ENCODE measurements at regions not wholly inside any gene's neighbourhood (a gene's known extent, or its start where the extent isn't known, plus 50 kb on each side); places are given as distances from the start of the nearest gene placed in this dataset.

GRCh38 chr7:85356916-85357315 is 170.1 kb upstream of the SEMA3D start:
- Mint-ChIP-seq H3K36me3 (ENCODE audit: low read depth) (no peaks in the 10 kb centered on the region), H3K27me3 (ENCODE audit: low read depth) (no peaks in the 10 kb centered on the region), H3K9me3 (ENCODE audit: low read depth) (peaks cover 3% of the 10 kb centered on the region), H3K27ac (ENCODE audit: unreplicated experiment) (no peak overlapping the region), H3K4me3 (ENCODE audit: unreplicated experiment) (no peak overlapping the region), H3K4me1 (ENCODE audit: low read depth) (no peaks in the 10 kb centered on the region)
- no peak for TF ChIP-seq CTCF (IDR thresholded peaks at IDR 0.05)
- no peak for DNase-seq (ENCODE audit: low spot score)

GRCh38 chr7:85343484-85343883 is 156.6 kb upstream of the SEMA3D start:
- no peaks in the 10 kb centered on the region for H3K27me3 Mint-ChIP-seq (ENCODE audit: low read depth)
- H3K27ac Mint-ChIP-seq (ENCODE audit: unreplicated experiment) = no peak overlapping the region

GRCh38 chr7:85342781-85343180 is 155.9 kb upstream of the SEMA3D start:
- no peak for TF ChIP-seq CTCF (IDR thresholded peaks at IDR 0.05)
- Mint-ChIP-seq H3K27me3 (ENCODE audit: low read depth) (no peaks in the 10 kb centered on the region), H3K4me1 (ENCODE audit: low read depth) (peaks cover 9% of the 10 kb centered on the region), H3K4me3 (ENCODE audit: unreplicated experiment) (no peak overlapping the region), H3K36me3 (ENCODE audit: low read depth) (no peaks in the 10 kb centered on the region), H3K27ac (ENCODE audit: unreplicated experiment) (no peak overlapping the region), H3K9me3 (ENCODE audit: low read depth) (no peaks in the 10 kb centered on the region)
- no peak for DNase-seq (ENCODE audit: low spot score)

More at GRCh38 chr7:85343484-85343883, 156.6 kb upstream of the SEMA3D start:
- Mint-ChIP-seq H3K9me3 (ENCODE audit: low read depth) (no peaks in the 10 kb centered on the region), H3K4me1 (ENCODE audit: low read depth) (peaks cover 9% of the 10 kb centered on the region), H3K36me3 (ENCODE audit: low read depth) (no peaks in the 10 kb centered on the region), H3K4me3 (ENCODE audit: unreplicated experiment) (no peak overlapping the region)
- no peak for DNase-seq (ENCODE audit: low spot score)
- no peak for TF ChIP-seq CTCF (IDR thresholded peaks at IDR 0.05)

- H3K9me3 Mint-ChIP-seq (ENCODE audit: low read depth) = no peaks in the 10 kb centered on the region
- H3K36me3 Mint-ChIP-seq (ENCODE audit: low read depth) = no peaks in the 10 kb centered on the region
- H3K4me3 Mint-ChIP-seq (ENCODE audit: unreplicated experiment) = no peak overlapping the region
- no peak for DNase-seq (ENCODE audit: low spot score)
- H3K4me1 Mint-ChIP-seq (ENCODE audit: low read depth) = peaks cover 9% of the 10 kb centered on the region
- no peak for TF ChIP-seq CTCF (IDR thresholded peaks at IDR 0.05)
- no peaks in the 10 kb centered on the region for H3K27me3 Mint-ChIP-seq (ENCODE audit: low read depth)
- H3K27ac Mint-ChIP-seq (ENCODE audit: unreplicated experiment) = no peak overlapping the region
Observed at GRCh38 chr7:85341973-85342372, 155.1 kb upstream of the SEMA3D start.

- DNase-seq (ENCODE audit: low spot score) = no peak
- peaks cover 9% of the 10 kb centered on the region for H3K4me1 Mint-ChIP-seq (ENCODE audit: low read depth)
- H3K27ac Mint-ChIP-seq (ENCODE audit: unreplicated experiment) = no peak overlapping the region
Observed at GRCh38 chr7:85341121-85341520, 154.3 kb upstream of the SEMA3D start.

More at GRCh38 chr7:85341121-85341520, 154.3 kb upstream of the SEMA3D start:
- no peak for TF ChIP-seq CTCF (IDR thresholded peaks at IDR 0.05)
- no peak overlapping the region for H3K4me3 Mint-ChIP-seq (ENCODE audit: unreplicated experiment)
- H3K36me3 Mint-ChIP-seq (ENCODE audit: low read depth) = no peaks in the 10 kb centered on the region
- H3K9me3 Mint-ChIP-seq (ENCODE audit: low read depth) = no peaks in the 10 kb centered on the region
- no peaks in the 10 kb centered on the region for H3K27me3 Mint-ChIP-seq (ENCODE audit: low read depth)
